ENCODE measurements at regions not wholly inside any gene's neighbourhood (a gene's known extent, or its start where the extent isn't known, plus 50 kb on each side); places are given as distances from the start of the nearest gene placed in this dataset.

- no peaks in the 10 kb centered on the region for H3K4me1 ChIP-seq (replicated peaks in 1 of 2)
- no peaks in the 10 kb centered on the region for H3K36me3 ChIP-seq (replicated peaks in 1 of 2)
- intact Hi-C loops (cut with DNase I), result no loop called here
- no peaks in the 10 kb centered on the region for H3K9me3 ChIP-seq (replicated peaks in 1 of 3)
- DNase-seq, result no peak
- TF ChIP-seq CTCF (IDR thresholded peaks at IDR 0.05) (no peak), POLR2A (IDR thresholded peaks at IDR 0.05) (no peak)
- no peak overlapping the region for H3K4me3 ChIP-seq
- H3K27me3 ChIP-seq, result no peaks in the 10 kb centered on the region
- H3K27ac ChIP-seq, result peak overlapping the region in 1 of 5 donors; percentile 34
Measured at GRCh38 chr7:25638068-25638467, 409.8 kb upstream of the NPVF start.

GRCh38 chr7:25638590-25639244 is 410.4 kb upstream of the NPVF start:
- intact Hi-C loops (cut with DNase I), result no loop called here
- TF ChIP-seq POLR2A (IDR thresholded peaks at IDR 0.05), result no peak
- H3K27ac ChIP-seq, result no peak overlapping the region
- no peak for DNase-seq
- H3K27me3 ChIP-seq, result no peaks in the 10 kb centered on the region
- H3K9me3 ChIP-seq (replicated peaks in 1 of 3), result no peaks in the 10 kb centered on the region
- WGBS, 4 donors, result 63 to 87% (median 80%) methylated on average over 7 of the region's 7 CpGs
- no peaks in the 10 kb centered on the region for H3K36me3 ChIP-seq (replicated peaks in 1 of 2)
- no peak overlapping the region for H3K4me3 ChIP-seq
- no peaks in the 10 kb centered on the region for H3K4me1 ChIP-seq (replicated peaks in 1 of 2)

GRCh38 chr7:25642849-25643248 is 414.6 kb upstream of the NPVF start:
- no peaks in the 10 kb centered on the region for H3K27me3 ChIP-seq
- WGBS, 4 donors, result 84 to 94% (median 88%) methylated on average over 3 of the region's 3 CpGs
- no peak for DNase-seq
- intact Hi-C loops (cut with DNase I), result no loop called here
- H3K27ac ChIP-seq, result peak overlapping the region in 1 of 5 donors; percentile 68
- H3K4me1 ChIP-seq (replicated peaks in 1 of 2), result no peaks in the 10 kb centered on the region
- no peaks in the 10 kb centered on the region for H3K36me3 ChIP-seq (replicated peaks in 1 of 2)
- H3K9me3 ChIP-seq (replicated peaks in 1 of 3), result no peaks in the 10 kb centered on the region
- H3K4me3 ChIP-seq, result no peak overlapping the region
- TF ChIP-seq CTCF (IDR thresholded peaks at IDR 0.05), result no peak
- no peak for TF ChIP-seq POLR2A (IDR thresholded peaks at IDR 0.05)

GRCh38 chr7:25643286-25643685 is 415.0 kb upstream of the NPVF start:
- TF ChIP-seq CTCF (IDR thresholded peaks at IDR 0.05) (no peak), POLR2A (IDR thresholded peaks at IDR 0.05) (no peak)
- DNase-seq, result no peak
- Histone ChIP-seq H3K27ac (peak overlapping the region in 1 of 5 donors; percentile 68), H3K9me3 (replicated peaks in 1 of 3) (no peaks in the 10 kb centered on the region), H3K4me1 (replicated peaks in 1 of 2) (no peaks in the 10 kb centered on the region), H3K4me3 (no peak overlapping the region), H3K27me3 (no peaks in the 10 kb centered on the region), H3K36me3 (replicated peaks in 1 of 2) (no peaks in the 10 kb centered on the region)
- intact Hi-C loops (cut with DNase I), result no loop called here
- 76 to 93% (median 84%) methylated on average over 5 of the region's 5 CpGs for WGBS, 4 donors

GRCh38 chr7:25643770-25644394 is 415.6 kb upstream of the NPVF start:
- Histone ChIP-seq H3K4me1 (replicated peaks in 1 of 2) (no peaks in the 10 kb centered on the region), H3K36me3 (replicated peaks in 1 of 2) (no peaks in the 10 kb centered on the region), H3K27me3 (no peaks in the 10 kb centered on the region), H3K27ac (peak overlapping the region in 3 of 5 donors; percentile 6 to 68 (median 10)), H3K9me3 (replicated peaks in 1 of 3) (no peaks in the 10 kb centered on the region), H3K4me3 (no peak overlapping the region)
- WGBS, 4 donors, result 79 to 85% (median 82%) methylated on average over 7 of the region's 7 CpGs
- intact Hi-C loops (cut with DNase I), result no loop called here
- TF ChIP-seq CTCF (IDR thresholded peaks at IDR 0.05), result no peak
- TF ChIP-seq POLR2A (IDR thresholded peaks at IDR 0.05), result no peak
- peak in 1 of 7 donors; percentile 45 for DNase-seq

All from adrenal gland (tissue), 9 donors.